ENCODE measurements at regions not wholly inside any gene's neighbourhood (a gene's known extent, or its start where the extent isn't known, plus 50 kb on each side); places are given as distances from the start of the nearest gene placed in this dataset.

DNA sequence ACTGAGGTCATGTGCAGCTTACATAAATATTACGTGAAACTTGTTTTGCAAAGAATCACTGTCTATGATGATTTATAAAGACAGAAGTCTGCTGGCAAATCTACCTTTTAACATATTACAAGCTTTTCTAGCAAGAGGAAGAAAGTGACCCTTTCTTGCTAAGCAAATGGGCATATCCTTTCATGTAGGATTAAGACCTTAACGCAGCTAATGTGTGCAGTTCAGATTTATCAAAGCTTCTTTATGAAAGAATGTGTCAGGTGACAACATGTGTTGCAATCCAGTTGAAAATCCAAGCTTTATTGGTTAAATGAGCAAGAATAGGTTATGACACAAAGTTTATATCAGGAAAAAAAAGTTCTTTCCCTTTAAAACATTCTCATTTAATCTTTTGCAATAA lies 115.6 kb upstream of the NBEA start:
- BruUV-seq (replicated peaks): no TSS peak
- Histone ChIP-seq H3K4me1 (replicated peaks; ENCODE audit: insufficient read depth) (no peaks in the 10 kb centered on the region), H3K4me3 (no peak overlapping the region), H3K4me2 (no peak overlapping the region), H4K20me1 (ENCODE audit: insufficient read depth) (no peaks in the 10 kb centered on the region), H3K9me3 (ENCODE audit: insufficient read depth, low read depth) (no peaks in the 10 kb centered on the region), H3K27ac (no peak overlapping the region), H3K36me3 (ENCODE audit: low read depth) (no peaks in the 10 kb centered on the region), H3K79me2 (ENCODE audit: low read depth) (no peaks in the 10 kb centered on the region), H3F3A (ENCODE audit: insufficient read depth, low read depth) (no peaks in the 10 kb centered on the region), H3K27me3 (ENCODE audit: insufficient read depth, low read depth) (no peaks in the 10 kb centered on the region), H2AFZ (no peak overlapping the region), H3K9me2 (ENCODE audit: insufficient read depth) (no peaks in the 10 kb centered on the region; the same call in 1 of the 2 replicates)
- intact Hi-C loops (cut with micrococcal nuclease; ENCODE audit: unreplicated experiment): no loop called here
- CTCF ChIA-PET: no interaction called here
- DNase-seq: no peak
- POLR2A ChIA-PET (ENCODE audit: unreplicated experiment): interaction anchor here (0.6 kb wide), 1 partner anchor 18 kb away, joined by 3 read pairs; no protein-coding TSS in a partner anchor
- TF ChIP-seq EZH2 (IDR thresholded peaks at IDR 0.05; ENCODE audit: low read depth): no peak
- TF ChIP-seq, protein P1, sequence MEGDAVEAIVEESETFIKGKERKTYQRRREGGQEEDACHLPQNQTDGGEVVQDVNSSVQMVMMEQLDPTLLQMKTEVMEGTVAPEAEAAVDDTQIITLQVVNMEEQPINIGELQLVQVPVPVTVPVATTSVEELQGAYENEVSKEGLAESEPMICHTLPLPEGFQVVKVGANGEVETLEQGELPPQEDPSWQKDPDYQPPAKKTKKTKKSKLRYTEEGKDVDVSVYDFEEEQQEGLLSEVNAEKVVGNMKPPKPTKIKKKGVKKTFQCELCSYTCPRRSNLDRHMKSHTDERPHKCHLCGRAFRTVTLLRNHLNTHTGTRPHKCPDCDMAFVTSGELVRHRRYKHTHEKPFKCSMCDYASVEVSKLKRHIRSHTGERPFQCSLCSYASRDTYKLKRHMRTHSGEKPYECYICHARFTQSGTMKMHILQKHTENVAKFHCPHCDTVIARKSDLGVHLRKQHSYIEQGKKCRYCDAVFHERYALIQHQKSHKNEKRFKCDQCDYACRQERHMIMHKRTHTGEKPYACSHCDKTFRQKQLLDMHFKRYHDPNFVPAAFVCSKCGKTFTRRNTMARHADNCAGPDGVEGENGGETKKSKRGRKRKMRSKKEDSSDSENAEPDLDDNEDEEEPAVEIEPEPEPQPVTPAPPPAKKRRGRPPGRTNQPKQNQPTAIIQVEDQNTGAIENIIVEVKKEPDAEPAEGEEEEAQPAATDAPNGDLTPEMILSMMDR (conservative IDR thresholded peaks at IDR 0.05): no peak

DNA sequence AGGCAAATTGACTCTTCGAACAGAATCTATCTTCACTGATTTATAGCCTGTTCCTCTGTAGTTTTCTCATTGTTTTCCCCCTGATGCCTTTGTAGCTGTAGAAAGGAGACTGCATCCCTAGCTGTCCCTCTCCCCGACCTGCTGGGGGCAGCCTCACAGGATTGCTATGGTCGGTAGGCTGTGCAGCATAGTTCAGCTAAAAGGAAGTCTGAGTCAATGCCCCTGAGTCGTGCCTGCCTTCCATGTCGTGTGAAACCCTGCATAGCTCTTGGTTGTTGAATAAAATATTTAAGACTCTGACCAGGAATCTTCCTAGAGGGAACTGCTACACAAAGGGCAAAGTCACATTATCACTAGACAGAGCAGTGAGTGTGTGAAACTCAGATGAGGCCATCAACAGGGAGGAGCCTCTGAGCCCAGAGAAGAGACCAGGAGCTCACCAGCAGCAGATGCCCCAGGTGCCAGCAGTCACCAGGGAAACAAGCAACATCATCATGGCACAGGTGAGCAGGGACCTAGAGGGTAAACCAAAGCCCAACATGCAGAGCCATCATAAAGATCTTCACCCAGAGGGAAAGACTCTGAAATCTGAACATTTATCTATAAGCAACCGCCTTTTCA lies 108.4 kb upstream of the NBEA start:
- CTCF ChIA-PET: no interaction called here
- H2AFZ ChIP-seq: no peak overlapping the region
- no peaks in the 10 kb centered on the region for H3K79me2 ChIP-seq (ENCODE audit: low read depth)
- no peaks in the 10 kb centered on the region; the same call in 1 of the 2 replicates for H3K9me2 ChIP-seq (ENCODE audit: insufficient read depth)
- no peaks in the 10 kb centered on the region for H3F3A ChIP-seq (ENCODE audit: insufficient read depth, low read depth)
- no TSS peak for BruUV-seq (replicated peaks)
- POLR2A ChIA-PET (ENCODE audit: unreplicated experiment): no interaction called here
- DNase-seq: no peak
- H3K4me2 ChIP-seq: no peak overlapping the region
- intact Hi-C loops (cut with micrococcal nuclease; ENCODE audit: unreplicated experiment): no loop called here
- TF ChIP-seq, protein P1 (conservative IDR thresholded peaks at IDR 0.05): no peak
- TF ChIP-seq EZH2 (IDR thresholded peaks at IDR 0.05; ENCODE audit: low read depth): no peak
- no peaks in the 10 kb centered on the region for H3K4me1 ChIP-seq (replicated peaks; ENCODE audit: insufficient read depth)
- H3K27me3 ChIP-seq (ENCODE audit: insufficient read depth, low read depth): no peaks in the 10 kb centered on the region
- no peaks in the 10 kb centered on the region; the same call in 1 of the 2 replicates for H3K9me3 ChIP-seq (ENCODE audit: insufficient read depth, low read depth)
- no peaks in the 10 kb centered on the region for H4K20me1 ChIP-seq (ENCODE audit: insufficient read depth)
- H3K36me3 ChIP-seq (ENCODE audit: low read depth): no peaks in the 10 kb centered on the region
- H3K4me3 ChIP-seq: no peak overlapping the region
- no peak overlapping the region for H3K27ac ChIP-seq

DNA sequence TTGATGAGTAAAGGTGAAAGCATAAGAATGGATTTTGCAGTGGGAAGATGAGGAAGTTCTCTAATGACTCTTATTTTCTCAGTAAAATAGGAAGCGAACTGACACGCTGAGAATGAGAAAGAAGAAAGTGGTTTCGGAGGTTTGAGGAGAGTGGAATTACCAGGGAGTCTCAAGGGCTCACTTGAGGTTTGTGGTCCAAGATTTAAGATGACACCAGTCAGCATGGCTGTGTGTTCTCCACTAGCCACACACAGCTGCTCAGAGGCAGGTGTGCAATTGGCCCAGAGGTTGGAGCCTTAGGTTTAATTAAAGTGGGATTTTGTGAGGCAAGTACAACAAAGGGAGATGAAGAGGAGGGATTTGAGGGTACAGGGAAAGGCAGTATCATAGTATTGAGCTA lies 99.6 kb upstream of the NBEA start:
- no peaks in the 10 kb centered on the region for H3K79me2 ChIP-seq (ENCODE audit: low read depth)
- H2AFZ ChIP-seq: no peak overlapping the region
- DNase-seq: no peak
- H3K27me3 ChIP-seq (ENCODE audit: insufficient read depth, low read depth): no peaks in the 10 kb centered on the region
- H3K4me3 ChIP-seq: no peak overlapping the region
- CTCF ChIA-PET: no interaction called here
- no peaks in the 10 kb centered on the region for H3F3A ChIP-seq (ENCODE audit: insufficient read depth, low read depth)
- H4K20me1 ChIP-seq (ENCODE audit: insufficient read depth): no peaks in the 10 kb centered on the region
- no peaks in the 10 kb centered on the region for H3K9me2 ChIP-seq (ENCODE audit: insufficient read depth)
- intact Hi-C loops (cut with micrococcal nuclease; ENCODE audit: unreplicated experiment): no loop called here
- H3K4me2 ChIP-seq: no peak overlapping the region
- POLR2A ChIA-PET (ENCODE audit: unreplicated experiment): no interaction called here
- no peaks in the 10 kb centered on the region; the same call in 1 of the 2 replicates for H3K4me1 ChIP-seq (replicated peaks; ENCODE audit: insufficient read depth)
- no peaks in the 10 kb centered on the region for H3K9me3 ChIP-seq (ENCODE audit: insufficient read depth, low read depth)
- no TSS peak for BruUV-seq (replicated peaks)
- H3K27ac ChIP-seq: no peak overlapping the region
- no peaks in the 10 kb centered on the region for H3K36me3 ChIP-seq (ENCODE audit: low read depth)
- TF ChIP-seq EZH2 (IDR thresholded peaks at IDR 0.05; ENCODE audit: low read depth): no peak
- TF ChIP-seq, protein P1 (conservative IDR thresholded peaks at IDR 0.05): no peak
